ENCODE measurements at regions not wholly inside any gene's neighbourhood (a gene's known extent, or its start where the extent isn't known, plus 50 kb on each side); places are given as distances from the start of the nearest gene placed in this dataset.

DNA sequence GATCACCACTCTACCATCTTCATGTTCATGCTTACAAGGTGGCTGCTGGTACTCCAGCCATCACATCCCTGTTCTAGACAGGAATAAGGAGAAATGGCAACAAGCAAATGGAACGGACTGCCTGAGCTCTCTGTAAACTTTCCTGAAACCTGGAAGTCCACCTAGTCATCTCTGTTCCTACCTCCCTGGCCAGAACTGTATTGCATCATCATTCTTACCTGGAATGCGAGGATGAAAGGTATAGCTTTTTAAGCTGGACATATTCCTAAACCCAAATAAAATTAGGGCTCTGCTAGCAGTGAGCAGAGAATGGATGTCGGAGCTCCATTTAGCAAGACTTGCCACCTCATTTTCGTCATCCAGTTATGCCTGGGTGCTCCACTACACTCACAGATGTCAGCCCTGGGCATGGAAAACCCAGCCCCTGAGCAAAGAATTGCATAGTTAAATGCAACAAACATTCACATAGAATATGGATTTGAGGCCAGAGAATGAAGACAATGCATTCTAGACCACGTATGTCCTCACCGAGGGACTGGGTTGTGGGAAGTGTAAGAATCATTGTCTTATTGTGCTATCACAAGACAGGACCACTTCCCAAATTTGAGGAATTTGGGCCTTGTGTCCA lies 214.3 kb upstream of the CDYL start:
- TF ChIP-seq, protein P1, sequence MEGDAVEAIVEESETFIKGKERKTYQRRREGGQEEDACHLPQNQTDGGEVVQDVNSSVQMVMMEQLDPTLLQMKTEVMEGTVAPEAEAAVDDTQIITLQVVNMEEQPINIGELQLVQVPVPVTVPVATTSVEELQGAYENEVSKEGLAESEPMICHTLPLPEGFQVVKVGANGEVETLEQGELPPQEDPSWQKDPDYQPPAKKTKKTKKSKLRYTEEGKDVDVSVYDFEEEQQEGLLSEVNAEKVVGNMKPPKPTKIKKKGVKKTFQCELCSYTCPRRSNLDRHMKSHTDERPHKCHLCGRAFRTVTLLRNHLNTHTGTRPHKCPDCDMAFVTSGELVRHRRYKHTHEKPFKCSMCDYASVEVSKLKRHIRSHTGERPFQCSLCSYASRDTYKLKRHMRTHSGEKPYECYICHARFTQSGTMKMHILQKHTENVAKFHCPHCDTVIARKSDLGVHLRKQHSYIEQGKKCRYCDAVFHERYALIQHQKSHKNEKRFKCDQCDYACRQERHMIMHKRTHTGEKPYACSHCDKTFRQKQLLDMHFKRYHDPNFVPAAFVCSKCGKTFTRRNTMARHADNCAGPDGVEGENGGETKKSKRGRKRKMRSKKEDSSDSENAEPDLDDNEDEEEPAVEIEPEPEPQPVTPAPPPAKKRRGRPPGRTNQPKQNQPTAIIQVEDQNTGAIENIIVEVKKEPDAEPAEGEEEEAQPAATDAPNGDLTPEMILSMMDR (conservative IDR thresholded peaks at IDR 0.05 in 1 of 2, IDR thresholded peaks at IDR 0.05 in 1 of 2; ENCODE audit: extremely low read depth in 1 of 2, insufficient read depth in 1 of 2, low read depth in 1 of 2, low read length in 2 of 2) = no peak
- no peak for TF ChIP-seq EZH2 (IDR thresholded peaks at IDR 0.05; ENCODE audit: borderline replicate concordance, low read length)
